Astrocyte (in vitro differentiated cells and primary cell): ENCODE measurements at regions not wholly inside any gene's neighbourhood (a gene's known extent, or its start where the extent isn't known, plus 50 kb on each side); places are given as distances from the start of the nearest gene placed in this dataset.

Source experiments
- CTCF ChIP-seq: IDR thresholded peaks from 2 replicates; pipeline ENCODE4 v1.5.1; 2011; ENCODE audit warnings: low read depth, mild to moderate bottlenecking, inconsistent platforms, low read length, moderate library complexity; ENCODE audit not compliant: insufficient read depth
- EZH2 ChIP-seq: IDR thresholded peaks from 2 replicates; pipeline ENCODE4 v1.6.1; 2012; ENCODE audit warnings: mild to moderate bottlenecking, low read length, inconsistent platforms; ENCODE audit not compliant: insufficient read depth

GRCh38 chr12:126883697-126884096 is 1383.3 kb upstream of the TMEM132C start:
- TF ChIP-seq CTCF (no peak), EZH2 (no peak)
